OCI-LY1 (cell line): ENCODE measurements at regions not wholly inside any gene's neighbourhood (a gene's known extent, or its start where the extent isn't known, plus 50 kb on each side); places are given as distances from the start of the nearest gene placed in this dataset.

Experiments used
- H2AFZ ChIP-seq: fragments of 200-600 bp; sonication (generic), shearing (Covaris generic); 2 replicates; pipeline ENCODE4 v1.6.0; 2014; ENCODE audit warnings: antibody characterized with exemption, mild to moderate bottlenecking, low read length
- H3F3A ChIP-seq: fragments of 200-600 bp; sonication (generic), shearing (Covaris generic); 2 replicates; pipeline ENCODE4 v1.6.0; 2014; ENCODE audit warnings: mild to moderate bottlenecking, antibody characterized with exemption, low read length, moderate library complexity; ENCODE audit not compliant: insufficient read depth
- H3K27ac ChIP-seq: fragments of 200-600 bp; sonication (generic); 2 replicates; pipeline ENCODE4 v1.5.1; 2014; ENCODE audit warnings: low read length, mixed run types, mild to moderate bottlenecking, low read depth; ENCODE audit not compliant: poor library complexity, severe bottlenecking
- H3K27me3 ChIP-seq: fragments of 200-600 bp; sonication (generic); 2 replicates; pipeline ENCODE4 v1.6.0; 2014; ENCODE audit warnings: antibody characterized with exemption, mild to moderate bottlenecking, low read length, moderate library complexity; ENCODE audit not compliant: insufficient read depth
- H3K36me3 ChIP-seq: fragments of 200-600 bp; sonication (generic); 2 replicates; pipeline ENCODE4 v1.6.1; 2014; ENCODE audit warnings: mild to moderate bottlenecking, antibody characterized with exemption, low read length, moderate library complexity, mixed read lengths; ENCODE audit not compliant: insufficient read depth
- H3K4me1 ChIP-seq: fragments of 200-600 bp; sonication (generic); 2 replicates; pipeline ENCODE4 v1.5.1; 2014; ENCODE audit warnings: mild to moderate bottlenecking, low read length, moderate library complexity; ENCODE audit not compliant: insufficient read depth, severe bottlenecking
- H3K4me2 ChIP-seq: fragments of 200-600 bp; sonication (generic), shearing (Covaris generic); 2 replicates; pipeline ENCODE4 v1.6.1; 2014; ENCODE audit warnings: low read length
- H3K4me3 ChIP-seq: fragments of 200-600 bp; sonication (generic); 2 replicates; pipeline ENCODE4 v1.5.1; 2014; ENCODE audit warnings: low read length, low read depth, mild to moderate bottlenecking, mixed read lengths; ENCODE audit not compliant: poor library complexity, severe bottlenecking
- H3K79me2 ChIP-seq: fragments of 200-600 bp; shearing (Covaris generic); 2 replicates; pipeline ENCODE4 v1.6.1; 2016; ENCODE audit warnings: mixed run types, low read length, mixed read lengths; ENCODE audit not compliant: insufficient read depth
- H3K9ac ChIP-seq: fragments of 200-600 bp; sonication (generic), shearing (Covaris generic); 2 replicates; pipeline ENCODE4 v1.6.1; 2014; ENCODE audit warnings: mild to moderate bottlenecking, low read length, mixed read lengths
- H3K9me2 ChIP-seq: fragments of 200-600 bp; sonication (generic), shearing (Covaris generic); 2 replicates; pipeline ENCODE4 v1.6.1; 2014; ENCODE audit warnings: low read depth, mild to moderate bottlenecking, low read length, mixed read lengths
- H3K9me3 ChIP-seq: fragments of 200-600 bp; shearing (Covaris generic); 2 replicates; pipeline ENCODE4 v1.6.1; 2014; ENCODE audit warnings: low read length, mixed read lengths
- H4K20me1 ChIP-seq: fragments of 200-600 bp; sonication (generic), shearing (Covaris generic); 2 replicates; pipeline ENCODE4 v1.6.0; 2016; ENCODE audit warnings: mild to moderate bottlenecking, low read length; ENCODE audit not compliant: insufficient read depth
- EZH2 ChIP-seq: fragments of 200-600 bp; sonication (generic), shearing (Covaris generic); IDR thresholded peaks from 2 replicates; pipeline ENCODE4 v1.8.0; 2017; ENCODE audit warnings: borderline replicate concordance, mixed run types, mild to moderate bottlenecking, antibody characterized with exemption, low read length, moderate library complexity, mixed read lengths
- TF ChIP-seq, protein P1 (sequence below): fragments of 200-600 bp; sonication (generic), shearing (Covaris generic); IDR thresholded peaks from 2 replicates; pipeline ENCODE4 v1.5.1; 2017; ENCODE audit warnings: mild to moderate bottlenecking, antibody characterized with exemption, low read length, moderate library complexity, mixed read lengths

DNA sequence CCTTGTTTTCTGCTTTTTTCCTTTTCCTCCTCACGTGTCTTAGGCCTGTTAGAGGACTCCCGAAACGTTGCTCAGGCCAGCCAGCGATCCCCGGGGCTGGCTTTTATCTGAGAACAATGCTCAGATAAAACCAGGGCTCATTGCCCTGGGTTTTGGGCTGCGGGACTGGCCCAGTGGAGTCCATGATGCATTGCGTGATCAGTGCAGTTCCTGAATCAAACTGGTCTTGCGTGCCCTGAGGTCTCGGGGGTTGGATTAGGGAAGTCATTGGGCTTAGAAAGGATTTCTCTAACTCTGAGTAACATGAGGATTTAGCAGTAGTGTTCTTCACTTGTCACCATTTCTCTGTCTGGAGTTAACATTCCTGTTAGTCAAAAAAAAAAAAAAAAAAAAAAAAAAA, 66.3 kb downstream of the CCR1 start:
- no peaks in the 10 kb centered on the region for H4K20me1 ChIP-seq
- no peak overlapping the region for H3K4me2 ChIP-seq
- H3K79me2 ChIP-seq, result no peaks in the 10 kb centered on the region
- H3K9me3 ChIP-seq, result no peaks in the 10 kb centered on the region
- H3K27ac ChIP-seq, result no peak overlapping the region
- no peaks in the 10 kb centered on the region for H3K36me3 ChIP-seq
- H3K4me1 ChIP-seq, result no peaks in the 10 kb centered on the region
- H3K4me3 ChIP-seq, result no peak overlapping the region
- H2AFZ ChIP-seq, result no peak overlapping the region
- no peaks in the 10 kb centered on the region for H3F3A ChIP-seq
- TF ChIP-seq, protein P1, sequence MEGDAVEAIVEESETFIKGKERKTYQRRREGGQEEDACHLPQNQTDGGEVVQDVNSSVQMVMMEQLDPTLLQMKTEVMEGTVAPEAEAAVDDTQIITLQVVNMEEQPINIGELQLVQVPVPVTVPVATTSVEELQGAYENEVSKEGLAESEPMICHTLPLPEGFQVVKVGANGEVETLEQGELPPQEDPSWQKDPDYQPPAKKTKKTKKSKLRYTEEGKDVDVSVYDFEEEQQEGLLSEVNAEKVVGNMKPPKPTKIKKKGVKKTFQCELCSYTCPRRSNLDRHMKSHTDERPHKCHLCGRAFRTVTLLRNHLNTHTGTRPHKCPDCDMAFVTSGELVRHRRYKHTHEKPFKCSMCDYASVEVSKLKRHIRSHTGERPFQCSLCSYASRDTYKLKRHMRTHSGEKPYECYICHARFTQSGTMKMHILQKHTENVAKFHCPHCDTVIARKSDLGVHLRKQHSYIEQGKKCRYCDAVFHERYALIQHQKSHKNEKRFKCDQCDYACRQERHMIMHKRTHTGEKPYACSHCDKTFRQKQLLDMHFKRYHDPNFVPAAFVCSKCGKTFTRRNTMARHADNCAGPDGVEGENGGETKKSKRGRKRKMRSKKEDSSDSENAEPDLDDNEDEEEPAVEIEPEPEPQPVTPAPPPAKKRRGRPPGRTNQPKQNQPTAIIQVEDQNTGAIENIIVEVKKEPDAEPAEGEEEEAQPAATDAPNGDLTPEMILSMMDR, result no peak
- no peak for TF ChIP-seq EZH2
- H3K9me2 ChIP-seq, result no peaks in the 10 kb centered on the region
- 0 out of 2 replicates have a peak, but pooled peaks cover 3% of the 10 kb centered on the region for H3K27me3 ChIP-seq
- H3K9ac ChIP-seq, result no peak overlapping the region

DNA sequence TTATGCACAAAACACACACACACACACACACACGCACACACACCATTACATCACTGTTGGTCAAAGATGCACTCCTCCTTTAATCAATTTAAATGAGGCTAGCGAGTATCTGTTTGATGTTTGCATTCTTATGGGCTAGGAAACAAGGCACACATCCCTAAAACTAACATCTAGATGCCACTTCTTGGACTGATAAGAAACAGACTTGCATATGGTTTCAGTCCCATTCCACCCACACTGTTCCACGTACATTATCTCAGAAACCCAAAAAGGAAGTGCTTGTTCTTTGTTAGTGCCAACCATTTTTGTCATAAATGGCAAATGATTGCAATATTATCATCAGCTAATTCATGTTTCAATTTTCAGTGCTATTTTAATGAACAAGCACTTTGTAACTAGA, 69.5 kb downstream of the CCR1 start:
- Histone ChIP-seq H3F3A (no peaks in the 10 kb centered on the region), H3K4me3 (no peak overlapping the region), H3K36me3 (no peaks in the 10 kb centered on the region), H3K27ac (no peak overlapping the region), H3K9ac (no peak overlapping the region), H3K4me1 (no peaks in the 10 kb centered on the region), H3K9me2 (no peaks in the 10 kb centered on the region), H3K4me2 (no peak overlapping the region), H3K9me3 (no peaks in the 10 kb centered on the region), H3K27me3 (0 out of 2 replicates have a peak, but pooled peaks cover 8% of the 10 kb centered on the region), H3K79me2 (no peaks in the 10 kb centered on the region), H4K20me1 (no peaks in the 10 kb centered on the region), H2AFZ (no peak overlapping the region)
- TF ChIP-seq, protein P1, result no peak
- no peak for TF ChIP-seq EZH2

DNA sequence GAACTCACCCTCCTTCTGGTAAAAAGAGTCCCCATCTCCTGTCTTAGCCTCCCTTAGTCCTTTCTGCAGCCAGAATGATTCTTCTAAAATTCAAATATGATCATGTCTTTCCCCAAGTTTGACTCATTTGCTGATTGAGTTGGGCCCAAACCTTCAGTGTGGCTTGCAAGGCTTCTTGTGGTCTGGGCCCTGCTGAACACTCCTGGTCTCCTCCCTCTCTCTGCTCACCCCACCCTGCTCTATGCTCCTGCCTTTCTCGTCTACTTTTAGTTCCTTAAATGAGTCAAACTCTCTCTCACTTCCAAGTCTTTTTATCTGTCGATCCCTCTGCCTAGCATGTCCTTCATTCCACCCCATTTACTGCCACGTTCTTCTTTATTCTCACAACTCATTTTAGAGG, 72.6 kb downstream of the CCR1 start:
- Histone ChIP-seq H4K20me1 (no peaks in the 10 kb centered on the region), H3K9ac (no peak overlapping the region), H3F3A (no peaks in the 10 kb centered on the region), H3K9me3 (no peaks in the 10 kb centered on the region), H3K27ac (no peak overlapping the region), H3K4me1 (no peaks in the 10 kb centered on the region), H2AFZ (no peak overlapping the region), H3K9me2 (no peaks in the 10 kb centered on the region), H3K36me3 (no peaks in the 10 kb centered on the region), H3K4me3 (no peak overlapping the region), H3K4me2 (no peak overlapping the region), H3K79me2 (no peaks in the 10 kb centered on the region), H3K27me3 (0 out of 2 replicates have a peak, but pooled peaks cover 8% of the 10 kb centered on the region)
- TF ChIP-seq, protein P1, result no peak
- TF ChIP-seq EZH2, result no peak
